H9 (cell line): ENCODE measurements at regions not wholly inside any gene's neighbourhood (a gene's known extent, or its start where the extent isn't known, plus 50 kb on each side); places are given as distances from the start of the nearest gene placed in this dataset.
"Not testable (repeated sequence)": the region's sequence is repeated elsewhere in the genome, so short reads cannot be mapped to it uniquely, and the experiment has no call there.

ENCODE experiments used
- DNase-seq: peaks from one replicate; pipeline ENCODE4 v3.0.0-alpha.2; 2017
- H2AFZ ChIP-seq: one replicate; pipeline ENCODE4 v1.6.1; 2013; ENCODE audit warnings: mild to moderate bottlenecking, low read length, control low read depth, moderate library complexity
- H2AK5ac ChIP-seq: 2 replicates; pipeline ENCODE4 v1.6.1; 2013; ENCODE audit warnings: low read length, control low read depth, mixed read lengths; ENCODE audit not compliant: insufficient read length
- H2BK120ac ChIP-seq: one replicate; pipeline ENCODE4 v1.6.1; 2013; ENCODE audit warnings: low read depth, mild to moderate bottlenecking, low read length, control low read depth, inconsistent platforms; ENCODE audit not compliant: poor library complexity, severe bottlenecking
- H2BK12ac ChIP-seq: 2 replicates; pipeline ENCODE4 v1.6.1; 2013; ENCODE audit warnings: low read length, control low read depth, mixed read lengths, low read depth; ENCODE audit not compliant: insufficient read length
- H2BK15ac ChIP-seq: 2 replicates; pipeline ENCODE4 v1.6.1; 2013; ENCODE audit warnings: low read depth, low read length, control low read depth
- H2BK20ac ChIP-seq: one replicate; pipeline ENCODE4 v1.6.1; 2013; ENCODE audit warnings: low read depth, mild to moderate bottlenecking, low read length, control low read depth, inconsistent platforms; ENCODE audit not compliant: poor library complexity, severe bottlenecking
- H2BK5ac ChIP-seq: 2 replicates; pipeline ENCODE4 v1.6.1; 2013; ENCODE audit warnings: low read length, control low read depth, mixed read lengths; ENCODE audit not compliant: insufficient read length
- H3K14ac ChIP-seq: 2 replicates; pipeline ENCODE4 v1.6.1; 2013; ENCODE audit warnings: low read length, control low read depth; ENCODE audit not compliant: insufficient read depth
- H3K18ac ChIP-seq: 2 replicates; pipeline ENCODE4 v1.6.1; 2013; ENCODE audit warnings: low read depth, mild to moderate bottlenecking, mixed read lengths, low read length, control low read depth; ENCODE audit not compliant: insufficient read length
- H3K23ac ChIP-seq: 2 replicates; pipeline ENCODE4 v1.6.1; 2013; ENCODE audit warnings: low read length, control low read depth, mixed read lengths, low read depth; ENCODE audit not compliant: insufficient read length
- H3K23me2 ChIP-seq: 2 replicates; pipeline ENCODE4 v1.6.1; 2013; ENCODE audit warnings: low read depth, mild to moderate bottlenecking, mixed read lengths, low read length, control low read depth; ENCODE audit not compliant: insufficient read length, poor library complexity, severe bottlenecking
- H3K27ac ChIP-seq: 2 replicates; pipeline ENCODE4 v1.5.1; 2013; ENCODE audit warnings: low read length, control low read depth, mixed read lengths, low read depth; ENCODE audit not compliant: insufficient read length
- H3K27me3 ChIP-seq: 2 replicates; pipeline ENCODE4 v1.6.1; 2013; ENCODE audit warnings: low read length, control low read depth, inconsistent platforms; ENCODE audit not compliant: insufficient read depth
- H3K4ac ChIP-seq: 2 replicates; pipeline ENCODE4 v1.6.1; 2013; ENCODE audit warnings: low read depth, mild to moderate bottlenecking, control low read depth, inconsistent platforms, low read length, moderate library complexity
- H3K4me1 ChIP-seq: 2 replicates; pipeline ENCODE4 v1.6.1; 2013; ENCODE audit warnings: low read length, control low read depth, inconsistent platforms; ENCODE audit not compliant: insufficient read depth
- H3K4me2 ChIP-seq: 2 replicates; pipeline ENCODE4 v1.6.1; 2013; ENCODE audit warnings: low read length, control low read depth, mixed read lengths; ENCODE audit not compliant: insufficient read length, insufficient read depth
- H3K56ac ChIP-seq: 2 replicates; pipeline ENCODE4 v1.6.1; 2013; ENCODE audit warnings: low read depth, mild to moderate bottlenecking, mixed read lengths, low read length, control low read depth; ENCODE audit not compliant: insufficient read length
- H3K79me1 ChIP-seq: 2 replicates; pipeline ENCODE4 v1.6.1; 2013; ENCODE audit warnings: low read depth, mild to moderate bottlenecking, moderate library complexity, low read length, control low read depth, inconsistent platforms; ENCODE audit not compliant: insufficient read depth, poor library complexity, severe bottlenecking
- H3K79me2 ChIP-seq: 2 replicates; pipeline ENCODE4 v1.6.1; 2013; ENCODE audit warnings: low read length, control low read depth, inconsistent platforms; ENCODE audit not compliant: insufficient read depth
- H3K9ac ChIP-seq: 2 replicates; pipeline ENCODE4 v1.6.1; 2013; ENCODE audit warnings: low read length, control low read depth, mixed read lengths; ENCODE audit not compliant: insufficient read length; ENCODE audit errors: extremely low read depth
- H3K9me3 ChIP-seq: one replicate; pipeline ENCODE4 v1.6.1; 2013; ENCODE audit warnings: low read depth, low read length, inconsistent platforms; ENCODE audit not compliant: control insufficient read depth
- H3T11ph ChIP-seq: one replicate; pipeline ENCODE4 v1.6.1; 2013; ENCODE audit warnings: mild to moderate bottlenecking, low read length, control low read depth, inconsistent platforms
- H4K20me1 ChIP-seq: one replicate; pipeline ENCODE4 v1.6.1; 2013; ENCODE audit not compliant: control insufficient read depth, insufficient read length, insufficient read depth
- H4K5ac ChIP-seq: 2 replicates; pipeline ENCODE4 v1.6.1; 2013; ENCODE audit warnings: low read depth, mild to moderate bottlenecking, mixed read lengths, low read length, control low read depth; ENCODE audit not compliant: insufficient read length
- H4K8ac ChIP-seq: replicated peaks from 2 replicates; pipeline ENCODE4 v1.6.1; 2013; ENCODE audit warnings: low read length, control low read depth, mixed read lengths, low read depth; ENCODE audit not compliant: insufficient read length
- H4K91ac ChIP-seq: 2 replicates; pipeline ENCODE4 v1.6.1; 2013; ENCODE audit warnings: low read depth, mild to moderate bottlenecking, moderate library complexity, mixed read lengths, low read length, control low read depth; ENCODE audit not compliant: insufficient read length
- H3K27ac Mint-ChIP-seq, 3 experiments: 2 replicates in 2 of 3; 3 replicates in 1 of 3; pipeline ENCODE4 v1.8.0; 2020 to 2021; ENCODE audit warnings: mixed read lengths in 3 of 3, mild to moderate bottlenecking in 1 of 3, moderate library complexity in 1 of 3
- H3K27me3 Mint-ChIP-seq: 2 replicates; pipeline ENCODE4 v1.8.0; 2021; ENCODE audit warnings: low read depth, mild to moderate bottlenecking, moderate library complexity, mixed read lengths
- H3K36me3 Mint-ChIP-seq, 3 experiments: 2 replicates in 2 of 3; 3 replicates in 1 of 3; pipeline ENCODE4 v1.8.0; 2020 to 2021; ENCODE audit warnings: low read depth in 3 of 3, mixed read lengths in 3 of 3; ENCODE audit not compliant: insufficient read depth in 1 of 3
- H3K4me1 Mint-ChIP-seq, 2 experiments: 2 replicates each; pipeline ENCODE4 v1.8.0; 2020; ENCODE audit warnings: mixed read lengths in 2 of 2
- H3K4me3 Mint-ChIP-seq, 2 experiments: 2 replicates in 1 of 2; 3 replicates in 1 of 2; pipeline ENCODE4 v1.8.0; 2020 to 2021; ENCODE audit warnings: mild to moderate bottlenecking in 2 of 2, mixed read lengths in 2 of 2, moderate library complexity in 1 of 2
- H3K9me3 Mint-ChIP-seq, 2 experiments: 2 replicates in 1 of 2; 3 replicates in 1 of 2; pipeline ENCODE4 v1.8.0; 2020; ENCODE audit warnings: mild to moderate bottlenecking in 2 of 2, mixed read lengths in 2 of 2, moderate library complexity in 1 of 2

DNA sequence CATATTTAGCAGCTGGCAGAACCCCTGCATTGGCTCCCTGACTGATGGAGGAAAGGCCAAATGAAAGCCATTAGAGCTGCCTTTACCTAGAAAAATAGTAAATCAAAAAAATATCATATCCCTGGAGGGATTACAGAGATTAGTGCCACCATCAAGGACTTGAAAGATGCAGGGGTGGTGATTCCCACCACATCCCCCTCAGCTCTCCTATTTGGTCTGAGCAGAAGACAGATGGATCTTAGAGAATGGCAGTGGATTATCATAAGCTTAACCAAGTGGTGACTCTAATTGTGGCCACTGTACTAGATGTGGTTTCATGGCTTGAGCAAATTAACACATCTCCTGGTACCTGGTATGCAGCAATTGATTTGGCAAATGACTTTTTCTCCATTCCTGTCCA lies 114.9 kb upstream of the RMP24 start:
- not testable (repeated sequence) for H3K4me3 Mint-ChIP-seq

More for the DNA sequence above, 114.9 kb upstream of the RMP24 start:
- Mint-ChIP-seq H3K9me3 (peaks cover 10 to 12% of the 10 kb centered on the region in 2 experiments), H3K36me3 (peaks cover 13 to 22% (median 15%) of the 10 kb centered on the region in 3 experiments), H3K4me1 (peaks cover 29 to 30% of the 10 kb centered on the region in 2 experiments)
- H3K27me3 Mint-ChIP-seq, H3K18ac ChIP-seq, H4K20me1 ChIP-seq, H3K23me2 ChIP-seq, H3K9ac ChIP-seq, H3K4ac ChIP-seq, H2BK5ac ChIP-seq, DNase-seq, H3K79me2 ChIP-seq, H3K14ac ChIP-seq, H4K91ac ChIP-seq, H3K27ac Mint-ChIP-seq, H3K79me1 ChIP-seq, H2BK20ac ChIP-seq, H3T11ph ChIP-seq, H2AFZ ChIP-seq, H2AK5ac ChIP-seq, H3K4me2 ChIP-seq, H3K56ac ChIP-seq, H2BK120ac ChIP-seq, H3K27ac ChIP-seq, H3K9me3 ChIP-seq, H4K5ac ChIP-seq, H3K23ac ChIP-seq, H3K4me1 ChIP-seq, H2BK12ac ChIP-seq, H3K27me3 ChIP-seq, H4K8ac ChIP-seq, H2BK15ac ChIP-seq: not testable (repeated sequence)
